ENCODE measurements at regions not wholly inside any gene's neighbourhood (a gene's known extent, or its start where the extent isn't known, plus 50 kb on each side); places are given as distances from the start of the nearest gene placed in this dataset.

- Histone ChIP-seq H3K4me3 (ENCODE audit: low read depth in 2 of 2, low read length in 1 of 2) (no peak overlapping the region), H4K20me1 (ENCODE audit: insufficient read depth) (no peaks in the 10 kb centered on the region), H3K36me3 (replicated peaks in 1 of 2; ENCODE audit: control insufficient read depth in 1 of 2, insufficient read depth in 2 of 2, low read length in 1 of 2) (no peaks in the 10 kb centered on the region), H3K9me2 (no peaks in the 10 kb centered on the region), H3F3A (replicated peaks; ENCODE audit: insufficient read depth) (no peaks in the 10 kb centered on the region), H3K4me1 (ENCODE audit: control insufficient read depth in 1 of 2, insufficient read depth in 2 of 2, low read depth in 1 of 2, low read length in 1 of 2) (no peaks in the 10 kb centered on the region), H3K9ac (no peak overlapping the region), H3K79me2 (ENCODE audit: insufficient read depth) (no peaks in the 10 kb centered on the region), H3K27ac (ENCODE audit: low read depth in 2 of 2, low read length in 1 of 2) (no peak overlapping the region), H3K4me2 (no peak overlapping the region), H2AFZ (ENCODE audit: low read depth) (no peak overlapping the region), H3K27me3 (ENCODE audit: insufficient read depth) (no peaks in the 10 kb centered on the region), H3K9me3 (no peaks in the 10 kb centered on the region)
- CTCF ChIA-PET: interaction anchor here (1.3 kb wide), 1 partner anchor 1241 kb away, joined by 3 read pairs; no protein-coding TSS in a partner anchor
- TF ChIP-seq TCF12 (IDR thresholded peaks at IDR 0.05): no peak
- TF ChIP-seq YY1 (IDR thresholded peaks at IDR 0.05; ENCODE audit: low read depth): no peak
- TF ChIP-seq, protein P1, sequence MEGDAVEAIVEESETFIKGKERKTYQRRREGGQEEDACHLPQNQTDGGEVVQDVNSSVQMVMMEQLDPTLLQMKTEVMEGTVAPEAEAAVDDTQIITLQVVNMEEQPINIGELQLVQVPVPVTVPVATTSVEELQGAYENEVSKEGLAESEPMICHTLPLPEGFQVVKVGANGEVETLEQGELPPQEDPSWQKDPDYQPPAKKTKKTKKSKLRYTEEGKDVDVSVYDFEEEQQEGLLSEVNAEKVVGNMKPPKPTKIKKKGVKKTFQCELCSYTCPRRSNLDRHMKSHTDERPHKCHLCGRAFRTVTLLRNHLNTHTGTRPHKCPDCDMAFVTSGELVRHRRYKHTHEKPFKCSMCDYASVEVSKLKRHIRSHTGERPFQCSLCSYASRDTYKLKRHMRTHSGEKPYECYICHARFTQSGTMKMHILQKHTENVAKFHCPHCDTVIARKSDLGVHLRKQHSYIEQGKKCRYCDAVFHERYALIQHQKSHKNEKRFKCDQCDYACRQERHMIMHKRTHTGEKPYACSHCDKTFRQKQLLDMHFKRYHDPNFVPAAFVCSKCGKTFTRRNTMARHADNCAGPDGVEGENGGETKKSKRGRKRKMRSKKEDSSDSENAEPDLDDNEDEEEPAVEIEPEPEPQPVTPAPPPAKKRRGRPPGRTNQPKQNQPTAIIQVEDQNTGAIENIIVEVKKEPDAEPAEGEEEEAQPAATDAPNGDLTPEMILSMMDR (IDR thresholded peaks at IDR 0.05): no peak
- no peak for TF ChIP-seq POLR2AphosphoS5 (IDR thresholded peaks at IDR 0.05; ENCODE audit: low read depth, low read length)
- no peak for TF ChIP-seq SMC3 (IDR thresholded peaks at IDR 0.05; ENCODE audit: low read depth, low read length)
- TF ChIP-seq TAF1 (IDR thresholded peaks at IDR 0.05; ENCODE audit: borderline replicate concordance, low read depth, low read length): no peak
- no peak for TF ChIP-seq CHD2 (IDR thresholded peaks at IDR 0.05; ENCODE audit: low read length, partially characterized antibody)
- TF ChIP-seq RAD21 (IDR thresholded peaks at IDR 0.05; ENCODE audit: low read length): no peak
- no peak for TF ChIP-seq NFIC (IDR thresholded peaks at IDR 0.05; ENCODE audit: borderline replicate concordance)
- no peak for TF ChIP-seq MXI1 (IDR thresholded peaks at IDR 0.05; ENCODE audit: low read depth, low read length)
- TF ChIP-seq USF2 (IDR thresholded peaks at IDR 0.05; ENCODE audit: borderline replicate concordance, low read depth, low read length): no peak
- no peak for TF ChIP-seq IRF3 (IDR thresholded peaks at IDR 0.05; ENCODE audit: low read depth, low read length)
- POLR2A ChIA-PET: no interaction called here
- 18% methylated on average over 2 of the region's 2 CpGs for WGBS (ENCODE audit: low lambda C conversion rate)
- DNase-seq: no peak
These were observed 387.4 kb upstream of the KIF2A start for GRCh38 chr5:61918611-61919010.

GRCh38 chr5:61919920-61920319 is 386.1 kb upstream of the KIF2A start:
- no peaks in the 10 kb centered on the region for H3F3A ChIP-seq (replicated peaks; ENCODE audit: insufficient read depth)
- no peak overlapping the region for H3K4me3 ChIP-seq (ENCODE audit: low read depth in 2 of 2, low read length in 1 of 2)
- ChIA-PET CTCF (no interaction called here), POLR2A (no interaction called here)
- no peak overlapping the region for H3K9ac ChIP-seq
- no peak for DNase-seq
- H3K36me3 ChIP-seq (replicated peaks in 1 of 2; ENCODE audit: control insufficient read depth in 1 of 2, insufficient read depth in 2 of 2, low read length in 1 of 2): no peaks in the 10 kb centered on the region
- no peak overlapping the region for H2AFZ ChIP-seq (ENCODE audit: low read depth)
- no peaks in the 10 kb centered on the region for H3K9me3 ChIP-seq
- 47% methylated on average over 6 of the region's 6 CpGs for WGBS (ENCODE audit: low lambda C conversion rate)
- no peaks in the 10 kb centered on the region for H3K79me2 ChIP-seq (ENCODE audit: insufficient read depth)
- H3K4me2 ChIP-seq: no peak overlapping the region
- TF ChIP-seq NFIC (IDR thresholded peaks at IDR 0.05; ENCODE audit: borderline replicate concordance): no peak
- TF ChIP-seq FOXM1 (IDR thresholded peaks at IDR 0.05; ENCODE audit: low read depth): no peak
- TF ChIP-seq IRF3 (IDR thresholded peaks at IDR 0.05; ENCODE audit: low read depth, low read length): no peak
- no peak for TF ChIP-seq ZBTB33 (IDR thresholded peaks at IDR 0.05; ENCODE audit: borderline replicate concordance, low read depth)
- TF ChIP-seq RCOR1 (IDR thresholded peaks at IDR 0.05; ENCODE audit: low read length): no peak
- TF ChIP-seq USF2 (IDR thresholded peaks at IDR 0.05; ENCODE audit: borderline replicate concordance, low read depth, low read length): no peak
- TF ChIP-seq ELF1 (IDR thresholded peaks at IDR 0.05): no peak
- no peak for TF ChIP-seq JUND (IDR thresholded peaks at IDR 0.05)
- no peak for TF ChIP-seq TCF12 (IDR thresholded peaks at IDR 0.05)
- no peak for TF ChIP-seq MXI1 (IDR thresholded peaks at IDR 0.05; ENCODE audit: low read depth, low read length)
- TF ChIP-seq MEF2A (IDR thresholded peaks at IDR 0.05; ENCODE audit: borderline replicate concordance, low read depth): no peak
- H3K27ac ChIP-seq (ENCODE audit: low read depth in 2 of 2, low read length in 1 of 2): no peak overlapping the region
- H3K27me3 ChIP-seq (ENCODE audit: insufficient read depth): no peaks in the 10 kb centered on the region
- H3K4me1 ChIP-seq (ENCODE audit: control insufficient read depth in 1 of 2, insufficient read depth in 2 of 2, low read depth in 1 of 2, low read length in 1 of 2): no peaks in the 10 kb centered on the region
- no peaks in the 10 kb centered on the region for H3K9me2 ChIP-seq
- no peaks in the 10 kb centered on the region for H4K20me1 ChIP-seq (ENCODE audit: insufficient read depth)
